ENCODE measurements at regions not wholly inside any gene's neighbourhood (a gene's known extent, or its start where the extent isn't known, plus 50 kb on each side); places are given as distances from the start of the nearest gene placed in this dataset.
A peak's percentile ranks its signal among the peaks of the same experiment; 100 is the strongest.

GRCh38 chr6:169156108-169156792 is 97.4 kb downstream of the THBS2 start:
- TF ChIP-seq, protein P1, sequence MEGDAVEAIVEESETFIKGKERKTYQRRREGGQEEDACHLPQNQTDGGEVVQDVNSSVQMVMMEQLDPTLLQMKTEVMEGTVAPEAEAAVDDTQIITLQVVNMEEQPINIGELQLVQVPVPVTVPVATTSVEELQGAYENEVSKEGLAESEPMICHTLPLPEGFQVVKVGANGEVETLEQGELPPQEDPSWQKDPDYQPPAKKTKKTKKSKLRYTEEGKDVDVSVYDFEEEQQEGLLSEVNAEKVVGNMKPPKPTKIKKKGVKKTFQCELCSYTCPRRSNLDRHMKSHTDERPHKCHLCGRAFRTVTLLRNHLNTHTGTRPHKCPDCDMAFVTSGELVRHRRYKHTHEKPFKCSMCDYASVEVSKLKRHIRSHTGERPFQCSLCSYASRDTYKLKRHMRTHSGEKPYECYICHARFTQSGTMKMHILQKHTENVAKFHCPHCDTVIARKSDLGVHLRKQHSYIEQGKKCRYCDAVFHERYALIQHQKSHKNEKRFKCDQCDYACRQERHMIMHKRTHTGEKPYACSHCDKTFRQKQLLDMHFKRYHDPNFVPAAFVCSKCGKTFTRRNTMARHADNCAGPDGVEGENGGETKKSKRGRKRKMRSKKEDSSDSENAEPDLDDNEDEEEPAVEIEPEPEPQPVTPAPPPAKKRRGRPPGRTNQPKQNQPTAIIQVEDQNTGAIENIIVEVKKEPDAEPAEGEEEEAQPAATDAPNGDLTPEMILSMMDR (conservative IDR thresholded peaks at IDR 0.05), result no peak
- Histone ChIP-seq H3K36me3 (ENCODE audit: control insufficient read depth, insufficient read depth, low read length) (no peaks in the 10 kb centered on the region), H3K9me3 (ENCODE audit: control insufficient read depth, low read length) (peaks cover 3% of the 10 kb centered on the region), H3K9ac (ENCODE audit: extremely low read depth, low read length, poor library complexity, severe bottlenecking) (no peak overlapping the region), H3K4me3 (ENCODE audit: low read length) (no peak overlapping the region), H3K4me1 (ENCODE audit: control insufficient read depth, insufficient read depth, low read length) (no peaks in the 10 kb centered on the region), H3K27ac (ENCODE audit: low read depth, low read length) (no peak overlapping the region), H3K27me3 (ENCODE audit: control insufficient read depth, insufficient read depth, low read length, poor library complexity, severe bottlenecking) (no peaks in the 10 kb centered on the region)
- Mint-ChIP-seq H3K27ac (no peak overlapping the region), H3K4me1 (no peaks in the 10 kb centered on the region), H3K27me3 (ENCODE audit: insufficient read depth) (peaks cover 1% of the 10 kb centered on the region), H3K9me3 (peaks cover 3% of the 10 kb centered on the region), H3K4me3 (no peak overlapping the region), H3K36me3 (ENCODE audit: low read depth) (no peaks in the 10 kb centered on the region)
- peak; percentile 25 for DNase-seq
- 90 to 92% methylated on average over 8 to 17 of the region's 17 CpGs for WGBS, 2 experiments (ENCODE audit: insufficient coverage in 1 of 2, insufficient read length in 1 of 2)

- no peaks in the 10 kb centered on the region for H3K36me3 Mint-ChIP-seq (ENCODE audit: low read depth)
- H3K9me3 Mint-ChIP-seq, result peaks cover 9% of the 10 kb centered on the region
- H3K9ac ChIP-seq (ENCODE audit: extremely low read depth, low read length, poor library complexity, severe bottlenecking), result no peak overlapping the region
- TF ChIP-seq, protein P1 (conservative IDR thresholded peaks at IDR 0.05), result no peak
- H3K27ac ChIP-seq (ENCODE audit: low read depth, low read length), result no peak overlapping the region
- H3K27me3 ChIP-seq (ENCODE audit: control insufficient read depth, insufficient read depth, low read length, poor library complexity, severe bottlenecking), result no peaks in the 10 kb centered on the region
- no peak overlapping the region for H3K27ac Mint-ChIP-seq
- no peak overlapping the region for H3K4me3 Mint-ChIP-seq
- no peaks in the 10 kb centered on the region for H3K4me1 ChIP-seq (ENCODE audit: control insufficient read depth, insufficient read depth, low read length)
- H3K27me3 Mint-ChIP-seq (ENCODE audit: insufficient read depth), result peaks cover 1% of the 10 kb centered on the region
- H3K9me3 ChIP-seq (ENCODE audit: control insufficient read depth, low read length), result peaks cover 10% of the 10 kb centered on the region
- H3K4me3 ChIP-seq (ENCODE audit: low read length), result no peak overlapping the region
- no peaks in the 10 kb centered on the region for H3K4me1 Mint-ChIP-seq
- DNase-seq, result no peak
- H3K36me3 ChIP-seq (ENCODE audit: control insufficient read depth, insufficient read depth, low read length), result no peaks in the 10 kb centered on the region
- WGBS, 2 experiments (ENCODE audit: insufficient coverage in 1 of 2, insufficient read length in 1 of 2), result 94 to 97% methylated on average over 4 to 7 of the region's 7 CpGs
Observed at GRCh38 chr6:169155481-169155880, 98.2 kb downstream of the THBS2 start.

DNA sequence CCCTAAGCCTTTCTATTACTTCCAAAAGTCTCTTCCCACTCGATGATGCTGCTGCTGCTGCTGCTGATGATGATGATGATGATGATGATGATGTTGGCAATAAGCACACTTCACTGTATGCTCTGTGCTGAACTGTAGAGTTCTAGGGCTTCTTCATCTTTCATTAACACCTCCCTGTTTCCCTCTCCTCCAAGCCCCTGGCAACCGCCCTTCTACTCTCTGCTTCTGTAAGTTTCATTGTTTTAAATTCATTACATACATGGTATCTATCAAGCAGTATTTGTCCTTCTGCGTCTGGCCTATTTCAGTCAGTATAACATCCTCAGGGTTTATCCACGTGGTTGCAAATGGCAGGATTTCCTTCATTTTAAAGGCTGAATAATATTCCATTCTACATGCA is 100.2 kb downstream of the THBS2 start:
- peaks cover 20% of the 10 kb centered on the region for H3K9me3 ChIP-seq (ENCODE audit: control insufficient read depth, low read length)
- Mint-ChIP-seq H3K27ac (no peak overlapping the region), H3K27me3 (ENCODE audit: insufficient read depth) (peaks cover 1% of the 10 kb centered on the region), H3K4me1 (no peaks in the 10 kb centered on the region), H3K9me3 (peaks cover 28% of the 10 kb centered on the region), H3K4me3 (no peak overlapping the region), H3K36me3 (ENCODE audit: low read depth) (peaks cover 2% of the 10 kb centered on the region)
- H3K4me1 ChIP-seq (ENCODE audit: control insufficient read depth, insufficient read depth, low read length), result no peaks in the 10 kb centered on the region
- no peaks in the 10 kb centered on the region for H3K36me3 ChIP-seq (ENCODE audit: control insufficient read depth, insufficient read depth, low read length)
- no peak overlapping the region for H3K27ac ChIP-seq (ENCODE audit: low read depth, low read length)
- DNase-seq, result no peak
- H3K9ac ChIP-seq (ENCODE audit: extremely low read depth, low read length, poor library complexity, severe bottlenecking), result no peak overlapping the region
- H3K4me3 ChIP-seq (ENCODE audit: low read length), result no peak overlapping the region
- TF ChIP-seq, protein P1 (conservative IDR thresholded peaks at IDR 0.05), result no peak
- WGBS, 2 experiments (ENCODE audit: insufficient coverage in 1 of 2, insufficient read length in 1 of 2), result 87 to 96% methylated on average over 3 of the region's 4 CpGs
- no peaks in the 10 kb centered on the region for H3K27me3 ChIP-seq (ENCODE audit: control insufficient read depth, insufficient read depth, low read length, poor library complexity, severe bottlenecking)

All from endodermal cell (in vitro differentiated cells).